ENCODE measurements at regions not wholly inside any gene's neighbourhood (a gene's known extent, or its start where the extent isn't known, plus 50 kb on each side); places are given as distances from the start of the nearest gene placed in this dataset.
"Not testable (repeated sequence)": the region's sequence is repeated elsewhere in the genome, so short reads cannot be mapped to it uniquely, and the experiment has no call there.

DNA sequence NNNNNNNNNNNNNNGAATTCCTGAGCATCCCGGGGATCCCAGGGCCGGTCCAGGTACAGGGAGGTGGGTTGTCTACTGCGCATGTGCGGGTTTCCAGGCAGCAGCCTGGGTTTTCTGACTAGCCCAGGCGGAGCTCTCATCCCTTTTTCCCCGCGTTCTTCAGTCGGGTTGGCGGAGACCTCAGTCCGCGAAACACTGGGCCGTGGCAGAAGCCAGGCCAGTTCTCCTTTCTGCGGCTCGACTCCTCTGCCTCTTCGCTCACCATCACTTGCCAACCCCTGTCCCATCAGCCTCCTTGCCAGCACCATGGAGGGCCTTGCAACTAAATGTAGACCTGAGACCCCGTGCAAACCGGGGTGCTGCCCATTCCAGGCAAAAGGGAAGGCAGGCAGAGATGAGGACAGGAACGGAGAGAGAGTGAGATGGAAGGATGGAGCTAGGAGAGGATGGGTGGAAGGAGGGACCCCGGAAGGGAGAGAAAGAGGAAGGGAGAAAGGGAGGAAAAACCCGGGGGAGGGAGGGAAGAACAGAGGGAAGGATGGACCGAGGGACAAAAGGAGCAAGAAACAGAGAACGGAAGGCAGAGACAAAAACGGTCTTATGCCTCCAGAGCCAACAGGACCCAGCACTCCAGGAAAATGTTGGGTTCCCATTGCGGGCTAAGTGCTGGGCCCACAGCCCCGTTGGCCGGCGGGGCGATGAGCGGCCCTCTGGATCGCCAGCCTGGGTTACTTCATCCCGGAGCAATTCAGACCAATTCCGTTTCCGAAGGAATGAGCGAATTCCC lies 445.4 kb upstream of the DEFB115 start:
- H3K27ac ChIP-seq: no peak overlapping the region
- H3K4me3 ChIP-seq: no peak overlapping the region
- H3K4me1 ChIP-seq: peaks cover 0 to 3% (median 0%) of the 10 kb centered on the region in 4 donors
- H3K27me3 ChIP-seq: no peaks in the 10 kb centered on the region
- TF ChIP-seq POLR2A (IDR thresholded peaks at IDR 0.05) (no peak), EP300 (IDR thresholded peaks at IDR 0.05) (no peak)
- TF ChIP-seq, protein P1, sequence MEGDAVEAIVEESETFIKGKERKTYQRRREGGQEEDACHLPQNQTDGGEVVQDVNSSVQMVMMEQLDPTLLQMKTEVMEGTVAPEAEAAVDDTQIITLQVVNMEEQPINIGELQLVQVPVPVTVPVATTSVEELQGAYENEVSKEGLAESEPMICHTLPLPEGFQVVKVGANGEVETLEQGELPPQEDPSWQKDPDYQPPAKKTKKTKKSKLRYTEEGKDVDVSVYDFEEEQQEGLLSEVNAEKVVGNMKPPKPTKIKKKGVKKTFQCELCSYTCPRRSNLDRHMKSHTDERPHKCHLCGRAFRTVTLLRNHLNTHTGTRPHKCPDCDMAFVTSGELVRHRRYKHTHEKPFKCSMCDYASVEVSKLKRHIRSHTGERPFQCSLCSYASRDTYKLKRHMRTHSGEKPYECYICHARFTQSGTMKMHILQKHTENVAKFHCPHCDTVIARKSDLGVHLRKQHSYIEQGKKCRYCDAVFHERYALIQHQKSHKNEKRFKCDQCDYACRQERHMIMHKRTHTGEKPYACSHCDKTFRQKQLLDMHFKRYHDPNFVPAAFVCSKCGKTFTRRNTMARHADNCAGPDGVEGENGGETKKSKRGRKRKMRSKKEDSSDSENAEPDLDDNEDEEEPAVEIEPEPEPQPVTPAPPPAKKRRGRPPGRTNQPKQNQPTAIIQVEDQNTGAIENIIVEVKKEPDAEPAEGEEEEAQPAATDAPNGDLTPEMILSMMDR (IDR thresholded peaks at IDR 0.05): no peak
- 60 to 71% methylated on average over 33 to 34 of the region's 34 CpGs for WGBS, 2 donors
- H3K9me3 ChIP-seq: peaks cover 0 to 27% (median 3%) of the 10 kb centered on the region in 4 donors
- H3K36me3 ChIP-seq: no peaks in the 10 kb centered on the region
- no peak for DNase-seq (ENCODE audit: low spot score in 2 of 2)

DNA sequence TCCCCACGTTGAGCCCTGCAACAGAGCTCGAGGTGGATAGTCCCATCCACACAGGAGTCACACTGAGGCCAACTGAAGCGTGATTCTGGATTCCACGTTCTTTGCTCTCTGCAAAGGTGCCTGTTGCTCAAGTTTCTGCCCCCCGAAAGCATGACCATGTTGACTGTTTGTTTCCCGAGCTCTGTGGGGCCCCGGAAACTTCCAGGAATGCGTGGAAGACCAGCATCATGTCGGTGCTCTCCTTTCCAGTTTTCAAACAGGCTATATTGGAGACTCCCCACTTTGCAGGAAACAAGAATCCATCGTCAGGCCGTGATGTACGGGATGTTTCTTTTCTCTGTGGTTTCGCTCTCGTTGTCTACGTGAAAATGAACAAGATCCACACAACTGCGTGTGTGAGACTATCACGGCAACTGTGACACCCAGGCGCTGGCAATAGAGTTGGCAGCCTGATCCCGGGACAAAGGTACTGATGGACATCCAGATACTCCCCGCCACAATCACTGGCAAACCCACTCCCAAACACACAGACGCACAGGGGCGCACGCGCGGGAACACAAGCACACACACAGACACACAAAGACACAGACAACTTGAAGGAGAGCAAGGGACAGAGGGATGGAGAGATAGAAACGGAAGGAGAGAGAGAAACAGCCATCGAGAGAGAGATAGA lies 444.6 kb upstream of the DEFB115 start:
- H3K36me3 ChIP-seq: no peaks in the 10 kb centered on the region

GRCh38 chr20:30813412-30814311 lies 443.8 kb upstream of the DEFB115 start:
- not testable (repeated sequence) for H3K27ac ChIP-seq; H3K27me3 ChIP-seq; DNase-seq (ENCODE audit: low spot score in 2 of 2); H3K4me3 ChIP-seq; H3K4me1 ChIP-seq; H3K36me3 ChIP-seq
- WGBS, 2 donors: 65 to 85% methylated on average over 53 of the region's 53 CpGs
- peaks cover 0 to 27% (median 3%) of the 10 kb centered on the region in 4 donors for H3K9me3 ChIP-seq

More for the DNA sequence above, 444.6 kb upstream of the DEFB115 start:
- H3K27ac ChIP-seq: no peak overlapping the region
- no peak overlapping the region for H3K4me3 ChIP-seq
- TF ChIP-seq POLR2A (IDR thresholded peaks at IDR 0.05): no peak
- no peak for TF ChIP-seq EP300 (IDR thresholded peaks at IDR 0.05)
- TF ChIP-seq, protein P1 (IDR thresholded peaks at IDR 0.05): no peak
- H3K27me3 ChIP-seq: no peaks in the 10 kb centered on the region
- H3K9me3 ChIP-seq: peaks cover 0 to 27% (median 3%) of the 10 kb centered on the region in 4 donors
- DNase-seq (ENCODE audit: low spot score in 2 of 2): no peak
- peaks cover 0 to 3% (median 0%) of the 10 kb centered on the region in 4 donors for H3K4me1 ChIP-seq
- WGBS, 2 donors: 72 to 75% methylated on average over 27 of the region's 27 CpGs

DNA sequence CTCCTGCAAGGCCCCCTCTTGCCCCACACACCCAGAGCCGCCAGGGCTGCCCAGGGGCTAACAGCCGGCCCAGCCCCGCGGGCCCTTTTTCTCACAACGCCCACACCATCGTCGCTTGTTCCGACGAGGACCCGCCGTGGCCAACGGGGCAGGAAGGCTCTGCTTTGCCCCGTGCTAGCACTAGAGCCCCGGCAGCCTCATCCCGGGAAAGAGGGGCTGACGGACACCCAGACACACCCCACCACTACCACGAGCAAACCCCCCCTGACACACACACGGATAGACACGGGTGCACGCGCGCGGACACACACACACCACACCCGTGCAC lies 443.2 kb upstream of the DEFB115 start:
- H3K4me3 ChIP-seq; H3K27ac ChIP-seq; H3K27me3 ChIP-seq; DNase-seq (ENCODE audit: low spot score in 2 of 2); H3K36me3 ChIP-seq; H3K4me1 ChIP-seq: not testable (repeated sequence)
- 63 to 82% methylated on average over 24 of the region's 24 CpGs for WGBS, 2 donors
- H3K9me3 ChIP-seq: peaks cover 0 to 27% (median 3%) of the 10 kb centered on the region in 4 donors

- H3K36me3 ChIP-seq; H3K4me1 ChIP-seq; H3K27ac ChIP-seq; DNase-seq (ENCODE audit: low spot score in 2 of 2); H3K27me3 ChIP-seq; H3K4me3 ChIP-seq: not testable (repeated sequence)
- H3K9me3 ChIP-seq: peaks cover 0 to 27% (median 5%) of the 10 kb centered on the region in 4 donors
- 65 to 72% methylated on average over 13 of the region's 13 CpGs for WGBS, 2 donors
These were observed 442.4 kb upstream of the DEFB115 start for GRCh38 chr20:30815027-30815576.

- Histone ChIP-seq H3K27me3 (no peaks in the 10 kb centered on the region), H3K36me3 (no peaks in the 10 kb centered on the region), H3K27ac (no peak overlapping the region), H3K9me3 (peaks cover 0 to 27% (median 5%) of the 10 kb centered on the region in 4 donors), H3K4me1 (peaks cover 0 to 3% (median 0%) of the 10 kb centered on the region in 4 donors), H3K4me3 (no peak overlapping the region)
- DNase-seq (ENCODE audit: low spot score in 2 of 2): no peak
- TF ChIP-seq, protein P1 (IDR thresholded peaks at IDR 0.05): no peak
- TF ChIP-seq EP300 (IDR thresholded peaks at IDR 0.05): no peak
- TF ChIP-seq POLR2A (IDR thresholded peaks at IDR 0.05): no peak
- WGBS, 2 donors: 63 to 75% methylated on average over 38 of the region's 38 CpGs
These were observed 441.8 kb upstream of the DEFB115 start for GRCh38 chr20:30815577-30816181.

Data from tibial nerve (tissue), 4 donors.